HCT116 (cell line): ENCODE measurements at regions not wholly inside any gene's neighbourhood (a gene's known extent, or its start where the extent isn't known, plus 50 kb on each side); places are given as distances from the start of the nearest gene placed in this dataset.

ENCODE experiments used
- ATAC-seq: fragments of 200-7000 bp; cut with Tn5 transposase; 2 replicates; pipeline ENCODE4 v1.9.1; 2020; ENCODE audit warnings: mild to moderate bottlenecking, moderate library complexity
- BruUV-seq: library from RNA; stranded (reverse); fragments of 400-500 nt; replicated peaks from 2 replicates; lab custom pipeline; 2021; lab: Mats Ljungman, UMichigan
- CTCF ChIA-PET: fragments of 300-600 bp; sonication (Branson Sonifier 250); formaldehyde crosslinking; loops from one replicate; lab custom pipeline; 2021; ENCODE audit warnings: antibody characterized with exemption; lab: Charles Lee
- POLR2A ChIA-PET: fragments of 300-600, 350-600 bp; sonication (Branson Sonifier 250); formaldehyde crosslinking; loops from one replicate; lab custom pipeline; 2021; ENCODE audit warnings: antibody characterized with exemption; lab: Charles Lee
- RAD21 ChIA-PET, 2 experiments: fragments of 300-600 bp; sonication (Branson Sonifier 250); formaldehyde crosslinking; loops; one replicate each; lab custom pipeline; 2023; ENCODE audit warnings: low total read pairs in 2 of 2; ENCODE audit not compliant: uncharacterized antibody in 2 of 2, unreplicated experiment in 2 of 2, low non-redundant PET in 1 of 2; lab: Charles Lee
- DNase-seq: peaks from one replicate; pipeline ENCODE4 v3.0.0-alpha.2; 2010; ENCODE audit warnings: low read depth, low spot score
- H2AFZ ChIP-seq: fragments of 200-600 bp; shearing (Covaris generic), sonication (generic); 2 replicates; pipeline ENCODE4 v1.6.1; 2017; ENCODE audit warnings: low read depth, mixed run types, mixed read lengths, antibody characterized with exemption, low read length; ENCODE audit not compliant: poor library complexity, severe bottlenecking
- H3K27ac ChIP-seq: 2 replicates; pipeline ENCODE4 v1.5.1; 2012; ENCODE audit warnings: low read depth, low read length
- H3K27me3 ChIP-seq: fragments of 200-600 bp; sonication (generic); 2 replicates; pipeline ENCODE4 v1.6.1; 2016; ENCODE audit warnings: mixed run types, low read length, mixed read lengths; ENCODE audit not compliant: insufficient read depth
- H3K36me3 ChIP-seq, 2 experiments: fragments of 200-500 bp in 1 of 2; fragments of 200-600 bp in 1 of 2; sonication (Bioruptor generic) in 1 of 2; sonication (generic) in 1 of 2; 2 replicates each; pipeline versions ENCODE4 v1.5.1 to v1.6.1; 2014 to 2016; ENCODE audit warnings: low read length in 2 of 2, inconsistent platforms in 1 of 2, mixed read lengths in 1 of 2, mixed run types in 1 of 2; ENCODE audit not compliant: insufficient read depth in 2 of 2, control insufficient read depth in 1 of 2
- H3K4me1 ChIP-seq, 2 experiments: fragments of 200-600 bp in 1 of 2; sonication (generic) in 1 of 2; 2 replicates each; pipeline versions ENCODE4 v1.5.1 to v1.6.1; 2012 to 2017; ENCODE audit warnings: low read length in 2 of 2, inconsistent platforms in 1 of 2, mild to moderate bottlenecking in 1 of 2, mixed read lengths in 1 of 2, mixed run types in 1 of 2, moderate library complexity in 1 of 2; ENCODE audit not compliant: insufficient read depth in 2 of 2, control insufficient read depth in 1 of 2
- H3K4me2 ChIP-seq: fragments of 200-600 bp; sonication (generic); 2 replicates; pipeline ENCODE4 v1.6.1; 2017; ENCODE audit warnings: mixed run types, low read length, mixed read lengths
- H3K4me3 ChIP-seq, 2 experiments: fragments of 200-600 bp in 1 of 2; sonication (generic) in 1 of 2; replicated peaks in 1 of 2; 2 replicates each; pipeline ENCODE4 v1.5.1; 2011 to 2016; ENCODE audit warnings: low read length in 2 of 2, control low read depth in 1 of 2, low read depth in 1 of 2, mild to moderate bottlenecking in 1 of 2, mixed read lengths in 1 of 2, mixed run types in 1 of 2
- H3K79me2 ChIP-seq: fragments of 200-600 bp; sonication (generic); 2 replicates; pipeline ENCODE4 v1.6.1; 2017; ENCODE audit warnings: mild to moderate bottlenecking, mixed run types, low read length, moderate library complexity, mixed read lengths; ENCODE audit not compliant: insufficient read depth
- H3K9ac ChIP-seq: fragments of 200-600 bp; sonication (generic); 2 replicates; pipeline ENCODE4 v1.6.1; 2016; ENCODE audit warnings: low read length, mixed read lengths
- H3K9me2 ChIP-seq: fragments of 200-600 bp; sonication (generic), shearing (Covaris generic); 2 replicates; pipeline ENCODE4 v1.6.1; 2017; ENCODE audit warnings: mixed run types, mild to moderate bottlenecking, moderate library complexity; ENCODE audit not compliant: insufficient read depth
- H3K9me3 ChIP-seq, 2 experiments: fragments of 200-500 bp in 1 of 2; fragments of 200-600 bp in 1 of 2; sonication (Bioruptor generic) in 1 of 2; sonication (generic) in 1 of 2; 2 replicates each; pipeline ENCODE4 v1.6.1; 2014 to 2017; ENCODE audit warnings: low read length in 2 of 2, mixed read lengths in 2 of 2, inconsistent platforms in 1 of 2, low read depth in 1 of 2, mild to moderate bottlenecking in 1 of 2, mixed run types in 1 of 2, moderate library complexity in 1 of 2; ENCODE audit not compliant: control insufficient read depth in 1 of 2, insufficient read depth in 1 of 2
- H4K20me1 ChIP-seq: fragments of 200-600 bp; sonication (generic), shearing (Covaris generic); 2 replicates; pipeline ENCODE4 v1.6.1; 2017; ENCODE audit warnings: mixed run types, mild to moderate bottlenecking, moderate library complexity; ENCODE audit not compliant: insufficient read depth
- EZH2 ChIP-seq: fragments of 200-600 bp; sonication (generic); IDR thresholded peaks from 2 replicates; pipeline ENCODE4 v1.6.1; 2017; ENCODE audit warnings: antibody characterized with exemption, mixed run types
- FOSL1 ChIP-seq: IDR thresholded peaks from 2 replicates; pipeline ENCODE4 v1.6.1; 2012; ENCODE audit warnings: low read depth
- MAX ChIP-seq: IDR thresholded peaks from 2 replicates; pipeline ENCODE4 v1.6.1; 2012
- TCF7L2 ChIP-seq: IDR thresholded peaks from 2 replicates; pipeline ENCODE4 v1.7.0; 2011; ENCODE audit warnings: borderline replicate concordance, inconsistent platforms; ENCODE audit not compliant: insufficient read depth, insufficient read length; ENCODE audit errors: extremely low read depth
- ZFX ChIP-seq: fragments of 450-650 bp; IDR thresholded peaks from 2 replicates; pipeline ENCODE4 v1.6.1; 2017
- intact Hi-C: fragments of 100-400 bp; cut with micrococcal nuclease; formaldehyde crosslinking; loops from 2 replicates; pipeline ENCODE4 v1.10.0; 2022

- Histone ChIP-seq H3K4me2 (no peak overlapping the region), H2AFZ (no peak overlapping the region), H3K36me3 (no peaks in the 10 kb centered on the region), H3K9me3 (peaks cover 3 to 33% of the 10 kb centered on the region in 2 experiments; a peak in 3 of 4 replicates), H3K4me3 (no peak overlapping the region), H3K27ac (no peak overlapping the region), H3K9ac (no peak overlapping the region)
- RAD21 ChIA-PET, result no interaction called here
- intact Hi-C loops, result no loop called here
- no peak for DNase-seq
- POLR2A ChIA-PET, result no interaction called here
- no peak for TF ChIP-seq ZFX
- TF ChIP-seq, all 23 proteins: peak for 0
- Histone ChIP-seq H3K4me1 (no peaks in the 10 kb centered on the region), H3K9me2 (no peaks in the 10 kb centered on the region), H3K79me2 (no peaks in the 10 kb centered on the region), H4K20me1 (no peaks in the 10 kb centered on the region), H3K27me3 (no peaks in the 10 kb centered on the region)
- BruUV-seq, result no TSS peak
- CTCF ChIA-PET, result no interaction called here
- ATAC-seq, result no peak
Observed at GRCh38 chr19:27929399-27929798, 1283.6 kb downstream of the UQCRFS1 start.

- no peaks in the 10 kb centered on the region for H3K4me1 ChIP-seq
- RAD21 ChIA-PET, result no interaction called here
- H3K9me3 ChIP-seq, result peaks cover 3 to 25% of the 10 kb centered on the region in 2 experiments; a peak in 2 of 4 replicates
- H3K79me2 ChIP-seq, result no peaks in the 10 kb centered on the region
- no peak overlapping the region for H3K4me2 ChIP-seq
- no peak overlapping the region for H3K27ac ChIP-seq
- H3K9ac ChIP-seq, result no peak overlapping the region
- no peak for DNase-seq
- H3K4me3 ChIP-seq, result no peak overlapping the region
- TF ChIP-seq MAX (no peak), FOSL1 (no peak), EZH2 (no peak), TCF7L2 (no peak), ZFX (no peak)
- BruUV-seq, result no TSS peak
- H3K9me2 ChIP-seq, result no peaks in the 10 kb centered on the region
- no peaks in the 10 kb centered on the region for H3K27me3 ChIP-seq
- no peak overlapping the region for H2AFZ ChIP-seq
- intact Hi-C loops, result no loop called here
- no peaks in the 10 kb centered on the region for H4K20me1 ChIP-seq
- CTCF ChIA-PET, result no interaction called here
- POLR2A ChIA-PET, result no interaction called here
- no peak for ATAC-seq
- H3K36me3 ChIP-seq, result no peaks in the 10 kb centered on the region
Observed at GRCh38 chr19:27925202-27925601, 1287.7 kb downstream of the UQCRFS1 start.
